ENCODE measurements at regions not wholly inside any gene's neighbourhood (a gene's known extent, or its start where the extent isn't known, plus 50 kb on each side); places are given as distances from the start of the nearest gene placed in this dataset.

DNA sequence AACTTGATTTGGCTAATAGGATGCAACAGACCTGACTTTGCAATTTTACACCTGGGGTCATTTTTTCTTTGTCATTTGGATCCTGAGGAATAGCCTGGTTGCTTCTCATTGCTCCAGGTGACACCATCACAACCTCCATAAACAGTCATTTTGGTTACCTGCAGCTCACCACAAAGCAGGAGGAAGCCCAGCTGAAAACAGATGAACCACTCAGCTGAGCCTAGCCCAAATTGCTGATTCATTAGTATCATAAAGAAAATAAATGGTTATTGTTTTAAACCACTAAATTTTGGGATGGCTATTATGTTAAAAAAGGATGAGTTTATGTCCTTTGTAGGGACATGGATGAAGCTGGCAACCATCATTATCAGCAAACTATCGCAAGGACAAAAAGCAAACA lies 841.0 kb upstream of the EEF2KMT start:
- Histone ChIP-seq H3K9me3 (ENCODE audit: insufficient read depth, low read length) (0 out of 2 replicates have a peak, but pooled peaks cover 2% of the 10 kb centered on the region), H3K27ac (ENCODE audit: low read length) (no peak overlapping the region), H3K4me1 (ENCODE audit: low read length) (no peaks in the 10 kb centered on the region), H3K27me3 (ENCODE audit: low read depth, low read length) (no peaks in the 10 kb centered on the region), H3K79me2 (ENCODE audit: low read length) (no peaks in the 10 kb centered on the region), H3K4me2 (ENCODE audit: low read length) (no peak overlapping the region), H3K9ac (ENCODE audit: low read length) (no peak overlapping the region), H3K4me3 (ENCODE audit: low read length) (no peak overlapping the region), H3K36me3 (replicated peaks; ENCODE audit: low read depth, low read length) (no peaks in the 10 kb centered on the region), H2AFZ (ENCODE audit: low read depth, low read length) (no peak overlapping the region), H4K20me1 (ENCODE audit: insufficient read depth, low read length) (no peaks in the 10 kb centered on the region)
- TF ChIP-seq, protein P1, sequence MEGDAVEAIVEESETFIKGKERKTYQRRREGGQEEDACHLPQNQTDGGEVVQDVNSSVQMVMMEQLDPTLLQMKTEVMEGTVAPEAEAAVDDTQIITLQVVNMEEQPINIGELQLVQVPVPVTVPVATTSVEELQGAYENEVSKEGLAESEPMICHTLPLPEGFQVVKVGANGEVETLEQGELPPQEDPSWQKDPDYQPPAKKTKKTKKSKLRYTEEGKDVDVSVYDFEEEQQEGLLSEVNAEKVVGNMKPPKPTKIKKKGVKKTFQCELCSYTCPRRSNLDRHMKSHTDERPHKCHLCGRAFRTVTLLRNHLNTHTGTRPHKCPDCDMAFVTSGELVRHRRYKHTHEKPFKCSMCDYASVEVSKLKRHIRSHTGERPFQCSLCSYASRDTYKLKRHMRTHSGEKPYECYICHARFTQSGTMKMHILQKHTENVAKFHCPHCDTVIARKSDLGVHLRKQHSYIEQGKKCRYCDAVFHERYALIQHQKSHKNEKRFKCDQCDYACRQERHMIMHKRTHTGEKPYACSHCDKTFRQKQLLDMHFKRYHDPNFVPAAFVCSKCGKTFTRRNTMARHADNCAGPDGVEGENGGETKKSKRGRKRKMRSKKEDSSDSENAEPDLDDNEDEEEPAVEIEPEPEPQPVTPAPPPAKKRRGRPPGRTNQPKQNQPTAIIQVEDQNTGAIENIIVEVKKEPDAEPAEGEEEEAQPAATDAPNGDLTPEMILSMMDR (IDR thresholded peaks at IDR 0.05; ENCODE audit: low read depth, low read length), result no peak
- no peak for TF ChIP-seq EZH2phosphoT487 (IDR thresholded peaks at IDR 0.05; ENCODE audit: low read depth)

DNA sequence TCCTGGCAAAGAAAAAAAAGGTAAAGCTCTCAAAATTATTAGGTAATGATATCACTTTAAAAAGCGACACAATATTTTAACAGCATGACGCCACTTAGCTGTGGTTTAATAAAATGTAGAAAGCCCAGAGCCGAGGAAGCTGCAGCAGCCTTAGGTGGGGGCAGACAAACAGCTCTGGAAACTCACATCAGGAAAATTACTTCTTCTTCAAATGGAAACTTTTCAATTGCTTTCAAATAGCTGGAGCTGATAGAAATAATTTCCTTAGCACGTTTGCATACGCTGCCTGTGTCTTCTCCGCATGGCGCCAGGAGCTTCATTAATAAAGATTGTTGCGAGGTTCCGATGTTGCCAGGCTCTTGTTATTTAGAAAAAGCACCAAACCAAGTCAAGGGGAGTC lies 835.3 kb upstream of the EEF2KMT start:
- no peaks in the 10 kb centered on the region for H3K36me3 ChIP-seq (replicated peaks; ENCODE audit: low read depth, low read length)
- no peak overlapping the region for H3K4me3 ChIP-seq (ENCODE audit: low read length)
- no peak for TF ChIP-seq EZH2phosphoT487 (IDR thresholded peaks at IDR 0.05; ENCODE audit: low read depth)
- TF ChIP-seq, protein P1 (IDR thresholded peaks at IDR 0.05; ENCODE audit: low read depth, low read length), result no peak
- no peaks in the 10 kb centered on the region for H3K9me3 ChIP-seq (ENCODE audit: insufficient read depth, low read length)
- no peak overlapping the region for H3K27ac ChIP-seq (ENCODE audit: low read length)
- H2AFZ ChIP-seq (ENCODE audit: low read depth, low read length), result no peak overlapping the region
- no peaks in the 10 kb centered on the region for H4K20me1 ChIP-seq (ENCODE audit: insufficient read depth, low read length)
- H3K27me3 ChIP-seq (ENCODE audit: low read depth, low read length), result no peaks in the 10 kb centered on the region
- no peaks in the 10 kb centered on the region for H3K79me2 ChIP-seq (ENCODE audit: low read length)
- no peak overlapping the region for H3K4me2 ChIP-seq (ENCODE audit: low read length)
- no peak overlapping the region for H3K9ac ChIP-seq (ENCODE audit: low read length)
- no peaks in the 10 kb centered on the region for H3K4me1 ChIP-seq (ENCODE audit: low read length)

DNA sequence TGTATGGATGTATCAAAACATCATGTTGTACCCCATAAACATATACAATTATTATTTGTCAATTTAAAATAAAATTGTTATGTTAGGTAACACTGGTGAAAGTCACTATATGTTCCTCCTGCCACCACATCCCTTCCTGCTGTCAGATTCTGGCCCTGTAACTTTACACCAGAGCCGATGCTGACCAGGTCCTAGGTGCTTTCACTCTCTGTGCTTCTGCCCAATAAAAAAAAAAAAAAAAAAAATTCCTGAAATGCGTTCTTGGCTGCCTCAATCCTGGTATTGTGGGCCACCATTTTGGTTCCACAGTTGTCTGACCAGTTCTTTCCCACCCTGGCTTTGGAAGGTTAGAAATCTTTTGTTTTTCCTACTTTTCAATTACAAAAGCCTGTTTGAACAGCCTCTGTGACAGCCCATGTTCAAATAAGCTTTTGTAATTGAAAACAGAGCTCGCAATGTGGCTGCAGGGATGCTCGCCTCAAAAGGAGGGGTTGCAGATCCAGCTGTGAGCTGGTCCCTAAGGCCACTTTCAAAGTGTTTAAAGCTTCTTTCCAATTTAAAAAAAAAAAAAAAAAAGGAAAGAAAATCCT lies 831.0 kb upstream of the EEF2KMT start:
- Histone ChIP-seq H3K9me3 (ENCODE audit: insufficient read depth, low read length) (no peaks in the 10 kb centered on the region), H3K4me2 (ENCODE audit: low read length) (no peak overlapping the region), H3K27ac (ENCODE audit: low read length) (no peak overlapping the region), H3K4me3 (ENCODE audit: low read length) (no peak overlapping the region), H3K36me3 (replicated peaks; ENCODE audit: low read depth, low read length) (no peaks in the 10 kb centered on the region), H2AFZ (ENCODE audit: low read depth, low read length) (no peak overlapping the region), H3K4me1 (ENCODE audit: low read length) (no peaks in the 10 kb centered on the region), H4K20me1 (ENCODE audit: insufficient read depth, low read length) (no peaks in the 10 kb centered on the region), H3K27me3 (ENCODE audit: low read depth, low read length) (no peaks in the 10 kb centered on the region), H3K79me2 (ENCODE audit: low read length) (no peaks in the 10 kb centered on the region), H3K9ac (ENCODE audit: low read length) (no peak overlapping the region)
- TF ChIP-seq EZH2phosphoT487 (IDR thresholded peaks at IDR 0.05; ENCODE audit: low read depth), result no peak
- TF ChIP-seq, protein P1 (IDR thresholded peaks at IDR 0.05; ENCODE audit: low read depth, low read length), result no peak

DNA sequence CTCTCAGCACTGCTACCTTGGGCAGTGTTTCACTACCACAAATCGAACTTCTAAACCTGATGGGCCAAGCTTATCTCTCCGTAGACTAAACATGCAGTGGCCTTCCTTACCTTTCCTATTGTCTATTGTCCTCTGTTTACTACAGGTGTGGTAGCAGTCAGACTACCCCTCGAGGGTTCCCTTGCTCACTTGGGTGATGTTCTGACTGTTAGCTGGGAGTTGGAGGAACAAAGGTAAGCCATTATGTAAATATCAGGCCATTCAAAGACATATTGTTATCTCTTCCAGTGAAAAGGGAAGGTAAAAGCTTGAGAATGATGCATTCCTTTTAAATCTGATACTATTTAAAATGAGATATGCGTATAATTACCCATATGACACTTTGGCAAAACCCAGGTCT lies 828.3 kb upstream of the EEF2KMT start:
- H3K27ac ChIP-seq (ENCODE audit: low read length), result no peak overlapping the region
- no peaks in the 10 kb centered on the region for H3K9me3 ChIP-seq (ENCODE audit: insufficient read depth, low read length)
- H2AFZ ChIP-seq (ENCODE audit: low read depth, low read length), result no peak overlapping the region
- H3K4me1 ChIP-seq (ENCODE audit: low read length), result no peaks in the 10 kb centered on the region
- H3K36me3 ChIP-seq (replicated peaks; ENCODE audit: low read depth, low read length), result no peaks in the 10 kb centered on the region
- TF ChIP-seq EZH2phosphoT487 (IDR thresholded peaks at IDR 0.05; ENCODE audit: low read depth), result no peak
- TF ChIP-seq, protein P1 (IDR thresholded peaks at IDR 0.05; ENCODE audit: low read depth, low read length), result no peak
- no peaks in the 10 kb centered on the region for H3K27me3 ChIP-seq (ENCODE audit: low read depth, low read length)
- no peaks in the 10 kb centered on the region for H3K79me2 ChIP-seq (ENCODE audit: low read length)
- no peaks in the 10 kb centered on the region for H4K20me1 ChIP-seq (ENCODE audit: insufficient read depth, low read length)
- H3K9ac ChIP-seq (ENCODE audit: low read length), result no peak overlapping the region
- no peak overlapping the region for H3K4me3 ChIP-seq (ENCODE audit: low read length)
- H3K4me2 ChIP-seq (ENCODE audit: low read length), result no peak overlapping the region
